Esophagus (tissue), 2 donors: ENCODE measurements at regions not wholly inside any gene's neighbourhood (a gene's known extent, or its start where the extent isn't known, plus 50 kb on each side); places are given as distances from the start of the nearest gene placed in this dataset.

Experiments
- H3K27ac ChIP-seq, 2 donors: one replicate each; pipeline ENCODE4 v1.5.1; 2013; ENCODE audit warnings: low read depth in 2 of 2, mild to moderate bottlenecking in 2 of 2, inconsistent platforms in 1 of 2, low read length in 1 of 2, moderate library complexity in 1 of 2
- H3K27me3 ChIP-seq, 2 donors: one replicate each; pipeline ENCODE4 v1.6.1; 2013; ENCODE audit warnings: low read length in 2 of 2, control low read depth in 1 of 2, mild to moderate bottlenecking in 1 of 2; ENCODE audit not compliant: insufficient read depth in 2 of 2, control insufficient read depth in 1 of 2
- H3K36me3 ChIP-seq, 2 donors: one replicate each; pipeline ENCODE4 v1.6.1; 2013; ENCODE audit warnings: low read length in 1 of 2; ENCODE audit not compliant: control insufficient read depth in 2 of 2, insufficient read depth in 2 of 2
- H3K4me1 ChIP-seq, 2 donors: one replicate each; pipeline ENCODE4 v1.6.1; 2013; ENCODE audit warnings: low read length in 1 of 2; ENCODE audit not compliant: control insufficient read depth in 2 of 2, insufficient read depth in 2 of 2
- H3K4me3 ChIP-seq, 2 donors: one replicate each; pipeline ENCODE4 v1.5.1; 2013; ENCODE audit warnings: low read length in 2 of 2, mild to moderate bottlenecking in 2 of 2, low read depth in 1 of 2, moderate library complexity in 1 of 2
- H3K9me3 ChIP-seq, 2 donors: one replicate each; pipeline ENCODE4 v1.6.1; 2013; ENCODE audit warnings: mild to moderate bottlenecking in 2 of 2, low read depth in 1 of 2, low read length in 1 of 2, moderate library complexity in 1 of 2; ENCODE audit not compliant: control insufficient read depth in 2 of 2, insufficient read depth in 1 of 2
- WGBS, 2 donors: extraction: QIAGEN DNeasy Blood & Tissue Kit; methylation state at CpG; one replicate each; pipeline ENCODE4 v1.1.7; 2013; 5-methylcytosine and 5-hydroxymethylcytosine counted together
- donor health status: healthy with polysubstance abuse.
- donor health status: Bipolar disorder and iron deficiency.

DNA sequence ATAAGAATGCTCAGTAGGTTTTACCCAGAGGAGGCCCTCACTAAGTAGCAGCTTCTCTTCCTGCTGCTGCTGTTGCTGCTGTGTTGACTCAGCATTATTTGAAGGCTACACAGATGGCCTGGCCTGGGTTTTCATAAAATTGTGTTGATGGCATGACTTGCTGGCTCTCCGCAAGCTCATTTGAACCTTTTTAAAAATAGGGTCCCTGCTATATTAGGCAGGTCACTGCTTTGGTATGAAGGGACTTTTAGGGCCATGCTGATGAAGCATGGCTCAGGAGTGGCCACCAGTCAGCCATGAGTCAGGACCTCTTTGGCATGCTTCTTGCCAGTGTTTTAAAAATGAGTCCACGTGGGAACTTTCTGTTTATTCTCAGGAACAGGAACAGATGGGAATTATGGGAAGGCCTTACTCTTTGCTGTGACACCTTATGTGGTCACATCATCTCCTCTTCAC, 128.7 kb downstream of the MID1IP1 start:
- no peak overlapping the region for H3K4me3 ChIP-seq
- peaks cover 0 to 4% of the 10 kb centered on the region in 2 donors for H3K27me3 ChIP-seq
- WGBS, 2 donors, result 44 to 51% methylated on average over 2 of the region's 2 CpGs
- no peaks in the 10 kb centered on the region for H3K9me3 ChIP-seq
- no peaks in the 10 kb centered on the region for H3K4me1 ChIP-seq
- H3K27ac ChIP-seq, result no peak overlapping the region
- H3K36me3 ChIP-seq, result no peaks in the 10 kb centered on the region

DNA sequence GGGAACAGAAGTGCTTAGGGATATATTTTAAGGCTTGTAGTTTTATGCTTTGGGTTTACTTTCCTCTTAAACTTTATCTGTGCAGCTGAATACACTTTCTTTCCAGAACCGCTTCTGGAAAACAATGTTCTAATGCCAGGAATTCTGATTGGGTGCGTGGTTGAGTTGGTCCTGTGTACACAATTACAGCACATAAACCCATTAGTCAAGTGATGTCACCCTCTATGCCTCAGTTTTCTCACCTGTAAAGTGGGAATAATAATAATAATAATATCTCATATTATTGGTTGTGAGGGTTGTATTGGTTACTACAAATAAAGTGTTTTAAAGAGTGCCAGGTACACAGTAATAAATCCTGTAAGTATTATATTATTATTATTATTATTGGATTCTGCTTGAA, 129.2 kb downstream of the MID1IP1 start:
- H3K27me3 ChIP-seq, result peaks cover 0 to 4% of the 10 kb centered on the region in 2 donors
- no peaks in the 10 kb centered on the region for H3K4me1 ChIP-seq
- no peaks in the 10 kb centered on the region for H3K36me3 ChIP-seq
- WGBS, 2 donors, result 37 to 88% methylated on average over 2 of the region's 2 CpGs
- no peak overlapping the region for H3K4me3 ChIP-seq
- H3K9me3 ChIP-seq, result no peaks in the 10 kb centered on the region
- H3K27ac ChIP-seq, result no peak overlapping the region

DNA sequence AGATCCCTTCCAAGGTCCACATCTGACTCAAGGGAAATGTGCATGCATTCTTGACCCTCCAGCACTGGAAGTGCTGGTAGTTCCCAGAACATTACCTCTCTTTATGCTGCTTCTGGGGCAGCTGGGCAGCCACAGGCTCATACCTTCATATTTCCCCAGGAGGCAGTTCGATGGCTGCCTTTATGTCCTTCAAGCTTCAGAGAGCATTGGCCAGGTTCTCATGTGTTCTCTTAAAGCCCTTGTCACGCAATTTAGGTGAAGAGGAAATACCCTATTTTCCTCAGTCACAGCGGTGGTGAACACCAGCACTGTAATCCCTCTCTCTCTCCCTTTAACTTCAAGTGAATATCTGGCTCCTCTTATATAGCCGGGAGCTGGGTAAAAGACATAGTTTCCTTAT, 134.3 kb downstream of the MID1IP1 start:
- 74 to 92% methylated on average over 4 of the region's 4 CpGs for WGBS, 2 donors
- no peak overlapping the region for H3K4me3 ChIP-seq
- no peak overlapping the region for H3K27ac ChIP-seq
- H3K36me3 ChIP-seq, result no peaks in the 10 kb centered on the region
- H3K27me3 ChIP-seq, result peaks cover 0 to 4% of the 10 kb centered on the region in 2 donors
- H3K4me1 ChIP-seq, result no peaks in the 10 kb centered on the region
- no peaks in the 10 kb centered on the region for H3K9me3 ChIP-seq

DNA sequence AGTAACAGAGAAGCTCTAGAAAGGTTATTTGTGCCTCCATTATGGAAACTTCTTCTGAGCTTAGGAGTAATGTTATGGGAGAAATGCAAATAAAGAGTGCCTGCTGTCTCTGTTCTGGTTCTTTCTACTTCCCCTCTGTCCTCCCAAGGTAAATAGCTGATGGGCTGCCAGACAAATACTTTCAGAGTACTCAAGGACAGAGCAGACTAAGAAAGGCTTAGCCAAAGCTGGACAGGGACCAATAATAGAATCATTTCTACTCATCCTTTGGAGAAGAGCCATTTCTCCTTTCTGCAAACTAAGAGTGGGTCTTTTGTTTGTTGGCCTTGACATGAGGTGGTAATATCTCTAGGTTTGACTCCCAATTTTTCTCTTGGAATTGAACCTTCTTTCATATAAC, 136.1 kb downstream of the MID1IP1 start:
- peaks cover 0 to 4% of the 10 kb centered on the region in 2 donors for H3K27me3 ChIP-seq
- no peaks in the 10 kb centered on the region for H3K36me3 ChIP-seq
- no peak overlapping the region for H3K27ac ChIP-seq

DNA sequence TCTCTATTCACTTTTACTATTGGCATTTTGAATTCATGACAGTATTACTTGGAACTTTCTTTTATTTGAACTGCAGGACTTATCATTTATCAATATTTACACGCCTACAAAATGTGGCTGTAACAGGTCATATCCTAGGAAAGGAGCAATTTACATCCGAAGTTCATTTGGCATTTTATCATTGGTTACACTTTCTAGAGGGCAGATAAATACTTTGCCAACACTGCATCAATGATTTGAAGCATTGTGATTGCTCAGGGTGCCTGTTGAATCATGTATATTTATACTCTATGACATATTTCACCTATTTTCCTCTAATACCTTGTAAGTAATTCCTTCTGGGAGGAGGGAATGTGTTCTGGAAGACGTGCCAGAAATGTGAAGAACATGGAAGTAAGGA, 136.7 kb downstream of the MID1IP1 start:
- H3K4me1 ChIP-seq, result no peaks in the 10 kb centered on the region
- H3K27me3 ChIP-seq, result peaks cover 0 to 4% of the 10 kb centered on the region in 2 donors
- no peaks in the 10 kb centered on the region for H3K36me3 ChIP-seq
- no peak overlapping the region for H3K4me3 ChIP-seq
- H3K9me3 ChIP-seq, result no peaks in the 10 kb centered on the region
- H3K27ac ChIP-seq, result no peak overlapping the region
- WGBS, 2 donors, result 36 to 54% methylated on average over 3 of the region's 3 CpGs

More for the DNA sequence above, 136.1 kb downstream of the MID1IP1 start:
- Histone ChIP-seq H3K4me3 (no peak overlapping the region), H3K9me3 (no peaks in the 10 kb centered on the region), H3K4me1 (no peaks in the 10 kb centered on the region)

DNA sequence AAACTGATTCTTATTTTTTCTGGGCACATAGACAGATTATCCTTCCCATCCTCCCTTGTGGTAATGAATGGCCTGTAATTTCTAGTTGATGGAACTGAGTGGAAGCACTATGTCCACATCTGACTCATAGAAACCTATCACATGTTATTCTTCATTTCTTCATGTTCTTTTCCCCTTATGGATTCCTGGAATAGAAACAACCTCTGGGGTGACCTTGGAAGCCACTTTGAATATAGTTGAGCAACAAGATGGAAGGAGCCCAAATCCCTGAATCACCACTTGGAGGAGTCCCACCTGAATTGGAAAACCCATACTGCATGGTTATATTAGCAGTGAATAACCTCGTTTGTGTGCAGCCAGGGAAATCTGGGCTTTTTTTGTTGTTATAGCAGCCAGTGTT, 137.8 kb downstream of the MID1IP1 start:
- 21 to 25% methylated on average over 1 of the region's 1 CpG for WGBS, 2 donors

DNA sequence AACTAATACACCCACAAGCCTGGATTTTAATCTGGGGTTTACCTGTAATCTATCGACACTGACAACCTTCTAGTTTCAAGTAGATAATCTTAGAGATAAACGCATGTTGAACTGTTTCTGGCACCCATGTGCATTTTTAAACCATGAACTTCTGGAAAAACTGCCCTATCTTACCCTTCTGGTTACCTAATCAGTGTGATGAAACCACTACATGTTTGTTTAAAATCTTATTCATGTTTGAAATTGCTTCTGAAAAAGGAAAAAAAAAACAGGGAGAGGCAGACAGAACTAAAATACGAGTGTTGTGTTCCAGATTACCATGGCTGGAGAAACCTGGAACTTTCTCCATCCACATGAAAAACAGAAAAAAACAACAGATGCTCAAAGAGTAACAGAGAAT, 139.3 kb downstream of the MID1IP1 start:
- Histone ChIP-seq H3K27ac (no peak overlapping the region), H3K27me3 (no peaks in the 10 kb centered on the region), H3K4me3 (no peak overlapping the region), H3K4me1 (no peaks in the 10 kb centered on the region), H3K36me3 (no peaks in the 10 kb centered on the region), H3K9me3 (no peaks in the 10 kb centered on the region)
- 51 to 52% methylated on average over 3 of the region's 3 CpGs for WGBS, 2 donors

More for the DNA sequence above, 137.8 kb downstream of the MID1IP1 start:
- H3K4me1 ChIP-seq, result no peaks in the 10 kb centered on the region
- no peaks in the 10 kb centered on the region for H3K9me3 ChIP-seq
- H3K27ac ChIP-seq, result no peak overlapping the region
- H3K4me3 ChIP-seq, result no peak overlapping the region
- peaks cover 0 to 4% of the 10 kb centered on the region in 2 donors for H3K27me3 ChIP-seq
- H3K36me3 ChIP-seq, result no peaks in the 10 kb centered on the region

DNA sequence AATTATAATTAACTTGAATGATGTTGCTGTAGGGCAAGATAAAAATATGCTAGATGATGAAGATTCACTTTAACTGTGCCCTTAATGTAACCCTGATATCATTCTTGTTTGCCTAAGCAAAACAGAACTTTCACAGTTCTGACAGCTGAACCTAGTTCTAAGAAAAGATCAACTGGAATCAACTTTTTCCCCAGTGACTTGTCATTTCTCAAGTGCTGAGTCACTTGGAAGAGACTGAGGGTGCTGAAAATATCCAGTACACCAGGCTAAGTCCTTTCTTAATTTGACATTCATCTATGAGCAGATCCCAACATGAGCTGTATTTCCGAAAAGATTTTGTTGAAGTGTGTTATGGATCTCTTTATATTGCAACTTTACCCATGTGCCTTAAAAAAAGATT, 140.4 kb downstream of the MID1IP1 start:
- Histone ChIP-seq H3K9me3 (no peaks in the 10 kb centered on the region), H3K27me3 (no peaks in the 10 kb centered on the region), H3K4me1 (no peaks in the 10 kb centered on the region), H3K27ac (no peak overlapping the region), H3K4me3 (no peak overlapping the region), H3K36me3 (no peaks in the 10 kb centered on the region)
- 77 to 84% methylated on average over 1 of the region's 1 CpG for WGBS, 2 donors

DNA sequence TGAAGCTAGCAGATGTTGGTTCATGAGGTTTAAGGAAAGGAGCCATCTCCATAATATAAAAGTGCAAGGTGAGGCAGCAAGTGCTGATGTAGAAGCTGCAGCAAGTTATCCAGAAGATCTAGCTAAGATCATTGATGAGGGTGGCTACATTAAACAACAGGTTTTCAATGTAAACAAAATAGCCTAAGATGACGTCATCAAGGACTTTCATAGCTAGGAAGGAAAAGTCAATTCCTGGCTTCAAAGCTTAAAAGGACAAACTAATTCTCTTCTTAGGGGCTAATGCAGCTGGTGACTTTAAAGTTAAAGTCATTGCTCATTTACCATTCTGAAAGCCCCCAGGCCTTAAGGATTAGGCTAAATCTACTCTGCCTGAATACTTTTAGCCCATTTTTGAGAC, 141.9 kb downstream of the MID1IP1 start:
- WGBS, 2 donors, result 68 to 77% methylated on average over 1 of the region's 1 CpG
- Histone ChIP-seq H3K4me3 (no peak overlapping the region), H3K4me1 (no peaks in the 10 kb centered on the region), H3K36me3 (no peaks in the 10 kb centered on the region), H3K27ac (no peak overlapping the region), H3K27me3 (no peaks in the 10 kb centered on the region), H3K9me3 (no peaks in the 10 kb centered on the region)

DNA sequence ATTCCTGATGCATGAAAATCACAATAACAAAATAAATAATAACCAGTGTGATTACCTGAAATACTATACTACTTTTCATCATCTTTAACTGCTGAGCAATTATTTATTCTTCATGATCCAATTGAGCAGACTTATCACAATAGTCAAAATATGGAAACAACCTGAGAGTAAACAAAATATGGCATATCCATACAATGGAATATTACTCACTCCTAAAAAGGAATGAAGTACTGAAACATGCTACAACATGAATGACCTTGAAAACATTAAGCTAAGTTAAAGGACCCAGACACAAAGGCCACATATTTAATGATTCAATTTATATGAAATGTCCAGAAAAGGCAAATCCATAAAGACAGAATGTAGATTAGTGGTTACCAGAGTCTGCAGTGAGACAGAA, 146.8 kb downstream of the MID1IP1 start:
- no peaks in the 10 kb centered on the region for H3K36me3 ChIP-seq
- no peaks in the 10 kb centered on the region for H3K4me1 ChIP-seq
- no peak overlapping the region for H3K4me3 ChIP-seq
- H3K27ac ChIP-seq, result no peak overlapping the region
- H3K27me3 ChIP-seq, result peaks cover 0 to 5% of the 10 kb centered on the region in 2 donors
- H3K9me3 ChIP-seq, result no peaks in the 10 kb centered on the region
